Kidney capillary endothelial cell (primary cell): ENCODE measurements at regions not wholly inside any gene's neighbourhood (a gene's known extent, or its start where the extent isn't known, plus 50 kb on each side); places are given as distances from the start of the nearest gene placed in this dataset.
A peak's percentile ranks its signal among the peaks of the same experiment; 100 is the strongest.
"Not testable (repeated sequence)": the region's sequence is repeated elsewhere in the genome, so short reads cannot be mapped to it uniquely, and the experiment has no call there.

Experiments used
- DNase-seq: peaks from one replicate; pipeline ENCODE4 v3.0.0-alpha.2; 2018; ENCODE audit warnings: low spot score

GRCh38 chr7:52777051-52777822, 258.2 kb upstream of the POM121L12 start:
- DNase-seq = no peak

- no peak for DNase-seq
These were observed 259.6 kb upstream of the POM121L12 start for GRCh38 chr7:52775876-52776275.

GRCh38 chr7:52771177-52771576, 264.3 kb upstream of the POM121L12 start:
- no peak for DNase-seq

- peak; percentile 22 for DNase-seq
These were observed 270.8 kb upstream of the POM121L12 start for GRCh38 chr7:52764492-52765169.

- no peak for DNase-seq
These were observed 277.1 kb upstream of the POM121L12 start for GRCh38 chr7:52758356-52758755.

- DNase-seq = no peak
These were observed 281.6 kb upstream of the POM121L12 start for GRCh38 chr7:52753855-52754254.

GRCh38 chr7:52752891-52753290, 282.5 kb upstream of the POM121L12 start:
- no peak for DNase-seq

GRCh38 chr7:52749880-52750279, 285.6 kb upstream of the POM121L12 start:
- DNase-seq = no peak

GRCh38 chr7:52747817-52748216, 287.6 kb upstream of the POM121L12 start:
- DNase-seq = no peak

GRCh38 chr7:52741670-52742290, 293.7 kb upstream of the POM121L12 start:
- DNase-seq = peak; percentile 16

- DNase-seq = no peak
These were observed 299.8 kb upstream of the POM121L12 start for GRCh38 chr7:52735656-52736055.

- not testable (repeated sequence) for DNase-seq
These were observed 306.8 kb upstream of the POM121L12 start for GRCh38 chr7:52728683-52729082.

GRCh38 chr7:52727632-52728031, 307.8 kb upstream of the POM121L12 start:
- no peak for DNase-seq

GRCh38 chr7:52726986-52727385, 308.4 kb upstream of the POM121L12 start:
- DNase-seq = no peak

GRCh38 chr7:52726493-52726892, 308.9 kb upstream of the POM121L12 start:
- no peak for DNase-seq

- no peak for DNase-seq
These were observed 311.8 kb upstream of the POM121L12 start for GRCh38 chr7:52723606-52724005.

GRCh38 chr7:52720856-52721255, 314.6 kb upstream of the POM121L12 start:
- no peak for DNase-seq

- DNase-seq = no peak
These were observed 315.8 kb upstream of the POM121L12 start for GRCh38 chr7:52719677-52720076.

GRCh38 chr7:52715701-52716100, 319.7 kb upstream of the POM121L12 start:
- DNase-seq = no peak

GRCh38 chr7:52712938-52713337, 322.5 kb upstream of the POM121L12 start:
- no peak for DNase-seq

- no peak for DNase-seq
These were observed 323.5 kb upstream of the POM121L12 start for GRCh38 chr7:52711951-52712350.

GRCh38 chr7:52708846-52709245, 326.6 kb upstream of the POM121L12 start:
- no peak for DNase-seq

- DNase-seq = no peak
These were observed 329.7 kb upstream of the POM121L12 start for GRCh38 chr7:52705768-52706167.
